ENCODE measurements at regions not wholly inside any gene's neighbourhood (a gene's known extent, or its start where the extent isn't known, plus 50 kb on each side); places are given as distances from the start of the nearest gene placed in this dataset.

DNA sequence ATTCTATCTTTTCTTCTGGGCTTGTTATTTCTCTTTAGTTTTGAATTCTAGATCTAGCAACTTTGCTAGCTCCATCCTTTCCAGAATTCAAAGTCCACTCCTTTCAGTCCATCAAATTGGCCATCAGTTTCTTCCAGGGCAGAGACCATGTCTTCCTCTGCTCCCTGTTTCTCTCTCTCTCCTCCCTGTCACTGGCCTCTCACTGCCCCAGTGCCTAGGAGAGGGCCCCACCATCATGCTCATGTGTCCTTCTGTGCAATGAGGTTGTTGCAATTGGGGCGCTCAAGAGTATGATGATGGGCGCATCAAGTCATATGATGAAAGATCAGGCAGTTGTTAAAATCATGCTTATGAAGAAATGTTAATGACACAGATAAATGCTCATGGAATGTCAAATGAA, 159.2 kb upstream of the HS6ST1 start:
- TF ChIP-seq CTCF (IDR thresholded peaks at IDR 0.05; ENCODE audit: low read depth, low read length, poor library complexity, severe bottlenecking) (no peak), EZH2phosphoT487 (IDR thresholded peaks at IDR 0.05; ENCODE audit: borderline replicate concordance, low read length) (no peak)
- Histone ChIP-seq H3K4me1 (ENCODE audit: control insufficient read depth, low read length) (peaks cover 6% of the 10 kb centered on the region), H3K4me3 (ENCODE audit: low read length) (no peak overlapping the region), H3K4me2 (ENCODE audit: low read length) (no peak overlapping the region), H4K20me1 (ENCODE audit: control insufficient read depth, insufficient read depth, low read depth, low read length) (no peaks in the 10 kb centered on the region), H3K9me3 (ENCODE audit: control insufficient read depth, insufficient read depth, low read length) (no peaks in the 10 kb centered on the region; the same call in 1 of the 2 replicates), H3K36me3 (ENCODE audit: control insufficient read depth, low read length) (no peaks in the 10 kb centered on the region), H3K27me3 (ENCODE audit: control insufficient read depth, low read length) (no peaks in the 10 kb centered on the region), H3K27ac (ENCODE audit: low read depth, low read length) (no peak overlapping the region), H3K79me2 (ENCODE audit: control insufficient read depth, low read length) (no peaks in the 10 kb centered on the region), H3K9me2 (replicated peaks; ENCODE audit: control insufficient read depth, low read length) (no peaks in the 10 kb centered on the region), H3F3A (ENCODE audit: control insufficient read depth, insufficient read depth) (no peaks in the 10 kb centered on the region)

GRCh38 chr2:128485761-128486639, 167.3 kb upstream of the HS6ST1 start:
- H3K27me3 ChIP-seq (ENCODE audit: control insufficient read depth, low read length) = peaks cover 14% of the 10 kb centered on the region
- H3K27ac ChIP-seq (ENCODE audit: low read depth, low read length) = no peak overlapping the region
- H3K9me3 ChIP-seq (ENCODE audit: control insufficient read depth, insufficient read depth, low read length) = no peaks in the 10 kb centered on the region

GRCh38 chr2:128486640-128487375, 168.1 kb upstream of the HS6ST1 start:
- no peak overlapping the region for H3K4me3 ChIP-seq (ENCODE audit: low read length)
- no peaks in the 10 kb centered on the region for H3K4me1 ChIP-seq (ENCODE audit: control insufficient read depth, low read length)
- H3F3A ChIP-seq (ENCODE audit: control insufficient read depth, insufficient read depth) = no peaks in the 10 kb centered on the region
- no peak overlapping the region for H3K27ac ChIP-seq (ENCODE audit: low read depth, low read length)
- no peaks in the 10 kb centered on the region for H4K20me1 ChIP-seq (ENCODE audit: control insufficient read depth, insufficient read depth, low read depth, low read length)
- H3K9me3 ChIP-seq (ENCODE audit: control insufficient read depth, insufficient read depth, low read length) = no peaks in the 10 kb centered on the region
- H3K9me2 ChIP-seq (replicated peaks; ENCODE audit: control insufficient read depth, low read length) = no peaks in the 10 kb centered on the region
- H3K4me2 ChIP-seq (ENCODE audit: low read length) = no peak overlapping the region
- TF ChIP-seq CTCF (IDR thresholded peaks at IDR 0.05; ENCODE audit: low read depth, low read length, poor library complexity, severe bottlenecking) (no peak), EZH2phosphoT487 (IDR thresholded peaks at IDR 0.05; ENCODE audit: borderline replicate concordance, low read length) (no peak)
- H3K79me2 ChIP-seq (ENCODE audit: control insufficient read depth, low read length) = no peaks in the 10 kb centered on the region
- peaks cover 14% of the 10 kb centered on the region for H3K27me3 ChIP-seq (ENCODE audit: control insufficient read depth, low read length)
- H3K36me3 ChIP-seq (ENCODE audit: control insufficient read depth, low read length) = no peaks in the 10 kb centered on the region

More at GRCh38 chr2:128485761-128486639, 167.3 kb upstream of the HS6ST1 start:
- H4K20me1 ChIP-seq (ENCODE audit: control insufficient read depth, insufficient read depth, low read depth, low read length) = no peaks in the 10 kb centered on the region
- H3K4me2 ChIP-seq (ENCODE audit: low read length) = no peak overlapping the region
- no peaks in the 10 kb centered on the region for H3K79me2 ChIP-seq (ENCODE audit: control insufficient read depth, low read length)
- H3K9me2 ChIP-seq (replicated peaks; ENCODE audit: control insufficient read depth, low read length) = no peaks in the 10 kb centered on the region
- TF ChIP-seq CTCF (IDR thresholded peaks at IDR 0.05; ENCODE audit: low read depth, low read length, poor library complexity, severe bottlenecking) (no peak), EZH2phosphoT487 (IDR thresholded peaks at IDR 0.05; ENCODE audit: borderline replicate concordance, low read length) (no peak)
- H3K36me3 ChIP-seq (ENCODE audit: control insufficient read depth, low read length) = no peaks in the 10 kb centered on the region
- no peaks in the 10 kb centered on the region for H3F3A ChIP-seq (ENCODE audit: control insufficient read depth, insufficient read depth)
- H3K4me1 ChIP-seq (ENCODE audit: control insufficient read depth, low read length) = no peaks in the 10 kb centered on the region
- no peak overlapping the region for H3K4me3 ChIP-seq (ENCODE audit: low read length)

All from DOHH2 (cell line).